ENCODE measurements at regions not wholly inside any gene's neighbourhood (a gene's known extent, or its start where the extent isn't known, plus 50 kb on each side); places are given as distances from the start of the nearest gene placed in this dataset.

- intact Hi-C loops (cut with DNase I), result no loop called here
- no peak for DNase-seq (ENCODE audit: missing footprints)
Measured at GRCh38 chr2:5083402-5083801, 608.8 kb upstream of the SOX11 start.

DNA sequence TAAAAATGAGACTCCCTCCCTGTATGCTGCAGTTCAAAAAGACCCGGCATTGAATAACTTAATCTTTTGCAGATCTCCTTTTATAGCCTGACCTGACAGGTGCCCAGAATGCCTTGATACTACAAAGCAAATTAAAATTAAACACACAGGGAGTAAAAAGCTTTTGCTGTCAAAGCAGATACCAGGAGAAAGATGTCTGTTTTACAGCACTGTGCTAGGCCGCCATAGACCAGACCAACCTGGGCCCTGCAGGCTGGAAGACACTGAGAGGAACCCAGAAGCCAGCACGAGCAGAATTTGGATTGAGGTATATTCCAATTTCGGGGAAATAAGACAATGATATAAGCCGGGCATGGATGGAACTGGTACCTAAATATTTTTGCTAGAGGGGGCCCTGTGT is 602.8 kb upstream of the SOX11 start:
- intact Hi-C loops (cut with DNase I), result no loop called here
- no peak for DNase-seq (ENCODE audit: missing footprints)
- ATAC-seq, result no peak

More at GRCh38 chr2:5083402-5083801, 608.8 kb upstream of the SOX11 start:
- no peak for ATAC-seq

DNA sequence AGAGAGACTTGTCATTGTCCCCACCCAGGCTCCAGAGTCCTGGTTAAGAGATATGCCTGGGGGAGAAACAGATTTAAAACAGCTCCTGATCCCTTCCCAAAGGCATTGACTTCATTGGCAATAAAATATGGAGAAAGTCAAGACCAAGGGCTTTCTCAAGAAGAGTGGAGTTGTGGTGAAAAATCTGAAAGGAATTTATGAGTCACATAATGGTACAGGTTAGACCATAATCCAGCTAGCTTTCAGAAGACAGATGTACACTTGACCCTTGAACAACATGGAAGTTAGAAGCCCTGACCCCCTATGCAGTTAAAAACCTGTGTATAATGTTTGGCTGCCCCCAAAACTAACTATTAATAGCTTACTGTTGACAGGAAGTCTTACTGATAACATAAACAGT is 599.1 kb upstream of the SOX11 start:
- intact Hi-C loops (cut with DNase I), result no loop called here
- no peak for DNase-seq (ENCODE audit: missing footprints)
- ATAC-seq, result no peak

- no peak for ATAC-seq
- intact Hi-C loops (cut with DNase I), result no loop called here
- DNase-seq (ENCODE audit: missing footprints), result no peak
Measured at GRCh38 chr2:5093518-5093917, 598.7 kb upstream of the SOX11 start.

DNA sequence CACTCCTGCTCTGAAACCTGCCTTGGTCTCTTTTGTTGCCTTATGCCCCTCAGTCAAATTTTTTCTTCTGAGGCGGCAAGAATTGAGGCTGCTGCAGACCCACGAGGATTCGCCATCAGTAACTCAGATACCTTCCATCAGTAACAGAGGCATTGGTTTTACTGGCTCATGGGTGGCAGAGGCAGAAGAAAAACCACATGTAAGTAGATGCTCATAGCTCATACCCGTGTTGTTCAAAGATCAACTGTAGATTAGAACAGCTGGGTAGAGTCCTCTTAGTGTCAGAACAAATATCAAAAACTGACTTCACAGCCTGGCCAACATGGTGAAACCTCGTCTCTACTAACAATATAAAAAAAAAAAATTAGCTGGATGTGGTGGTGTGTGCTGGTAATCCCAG is 598.0 kb upstream of the SOX11 start:
- DNase-seq (ENCODE audit: missing footprints), result no peak
- intact Hi-C loops (cut with DNase I), result no loop called here
- no peak for ATAC-seq

DNA sequence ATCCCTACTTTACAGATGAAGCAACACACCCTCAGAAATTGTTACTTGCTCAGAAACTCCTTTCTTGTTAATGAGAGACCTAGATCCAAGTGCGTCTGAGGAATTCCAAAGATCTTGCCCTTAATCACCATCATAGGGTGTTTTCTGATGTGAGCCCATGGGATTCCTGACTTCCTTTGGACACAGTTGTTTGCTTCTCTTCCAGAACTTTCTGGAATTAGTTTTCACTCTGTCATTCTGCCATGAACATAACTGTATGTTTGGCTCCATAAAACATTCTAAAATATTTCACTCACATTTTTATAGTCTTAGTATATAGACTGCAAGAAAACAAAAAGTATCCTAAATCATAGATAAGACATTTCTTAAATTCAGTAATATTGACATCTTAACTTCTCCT is 593.9 kb upstream of the SOX11 start:
- intact Hi-C loops (cut with DNase I), result no loop called here
- ATAC-seq (no peak), DNase-seq (ENCODE audit: missing footprints) (no peak)

DNA sequence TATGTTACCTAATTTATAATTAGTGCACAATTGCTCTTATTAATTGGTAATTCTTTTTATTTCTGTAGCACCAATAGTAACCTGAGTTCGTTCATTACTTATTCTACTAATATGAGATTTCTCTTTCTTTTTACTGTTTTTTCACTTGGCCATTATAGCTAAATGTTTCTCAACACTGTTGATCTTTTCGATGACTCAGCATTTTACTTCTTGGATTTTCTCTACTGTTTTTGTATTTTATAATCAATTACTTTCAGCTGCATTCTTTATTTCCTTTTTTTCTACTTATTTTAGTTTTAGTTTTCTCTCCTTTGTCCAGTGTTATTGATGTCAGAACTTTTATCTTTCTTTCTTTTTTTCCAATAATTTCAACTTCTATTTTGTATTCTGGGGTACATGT is 589.4 kb upstream of the SOX11 start:
- intact Hi-C loops (cut with DNase I), result no loop called here
- DNase-seq (ENCODE audit: missing footprints) (no peak), ATAC-seq (no peak)

DNA sequence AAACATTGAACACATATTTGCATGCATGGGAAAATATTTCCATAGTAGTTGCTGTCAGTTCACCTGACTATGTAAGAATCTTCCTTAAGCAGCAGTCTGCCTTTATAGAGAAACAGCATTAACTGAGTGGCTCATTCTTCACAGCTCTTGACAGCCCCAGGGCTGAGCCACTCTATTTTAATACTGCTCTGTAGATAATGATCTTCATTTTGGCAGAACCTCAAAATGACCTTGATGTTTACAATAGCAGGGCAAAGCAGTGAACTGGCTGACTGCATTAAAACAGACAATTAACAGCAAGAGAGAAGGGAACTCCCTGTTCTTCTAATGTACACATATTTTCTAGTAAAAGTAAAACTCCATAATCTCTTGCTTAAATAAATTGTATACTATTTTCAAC is 580.6 kb upstream of the SOX11 start:
- intact Hi-C loops (cut with DNase I), result no loop called here
- ATAC-seq, result no peak
- no peak for DNase-seq (ENCODE audit: missing footprints)

- DNase-seq (ENCODE audit: missing footprints) (no peak), ATAC-seq (no peak)
- intact Hi-C loops (cut with DNase I), result no loop called here
Measured at GRCh38 chr2:5119046-5119445, 573.1 kb upstream of the SOX11 start.

GRCh38 chr2:5121121-5121520 is 571.1 kb upstream of the SOX11 start:
- DNase-seq (ENCODE audit: missing footprints) (no peak), ATAC-seq (no peak)
- intact Hi-C loops (cut with DNase I), result no loop called here

DNA sequence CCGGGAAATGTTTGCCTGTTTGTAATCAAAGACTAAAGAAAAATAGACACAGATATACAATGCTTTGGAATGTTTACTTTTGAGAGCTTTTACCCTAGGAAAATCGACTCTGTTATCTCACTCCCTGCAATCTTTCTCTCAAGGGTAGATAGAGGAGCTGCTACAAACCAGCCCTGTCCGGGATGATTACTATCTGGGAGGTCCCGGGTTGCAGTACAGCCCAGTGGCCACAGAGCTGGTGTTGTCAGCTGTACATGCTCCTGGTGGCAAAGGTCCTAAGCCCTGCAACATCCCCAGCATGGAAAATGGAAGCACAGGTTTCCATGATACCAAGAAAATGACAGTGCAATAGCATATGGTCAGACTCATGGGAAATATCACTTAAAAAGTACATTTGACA is 570.5 kb upstream of the SOX11 start:
- DNase-seq (ENCODE audit: missing footprints) (no peak), ATAC-seq (no peak)
- intact Hi-C loops (cut with DNase I), result no loop called here

GRCh38 chr2:5123582-5124196 is 568.5 kb upstream of the SOX11 start:
- ATAC-seq (no peak), DNase-seq (ENCODE audit: missing footprints) (no peak)
- intact Hi-C loops (cut with DNase I), result no loop called here

DNA sequence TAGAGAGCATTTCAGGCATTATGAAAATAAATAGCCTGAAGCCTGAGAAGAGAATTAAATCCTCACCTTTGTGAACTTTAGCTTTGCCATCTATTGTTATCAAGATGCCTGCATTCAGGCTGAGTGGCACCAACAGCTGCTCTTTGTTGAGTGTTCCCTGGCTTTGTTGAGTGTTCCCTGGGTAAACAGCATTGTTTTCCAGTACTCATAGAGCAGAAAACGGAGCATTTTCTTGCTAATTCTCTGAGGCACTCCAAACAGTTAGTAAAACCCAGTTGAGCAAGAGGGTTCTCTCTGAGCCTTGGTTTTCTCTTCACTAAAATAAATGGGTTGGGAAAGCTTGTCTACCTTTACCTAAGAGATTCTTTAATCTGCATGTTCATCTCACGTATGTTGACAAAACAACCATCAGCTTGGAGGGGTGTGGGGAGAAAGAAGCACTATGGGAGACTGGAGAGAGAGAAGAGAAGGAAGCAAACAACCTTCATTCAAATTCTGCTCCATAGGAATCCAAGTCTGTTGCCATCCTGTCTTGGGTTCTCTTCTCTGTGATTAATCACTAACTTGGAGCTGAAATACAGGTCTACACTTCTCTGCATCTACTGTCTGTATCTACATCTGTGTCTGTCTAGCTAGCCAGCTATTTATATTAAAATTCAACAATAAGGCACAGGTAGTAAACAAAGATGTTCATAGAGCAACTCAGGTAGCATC is 567.0 kb upstream of the SOX11 start:
- DNase-seq (ENCODE audit: missing footprints), result no peak
- ATAC-seq, result no peak
- intact Hi-C loops (cut with DNase I), result no loop called here

- intact Hi-C loops (cut with DNase I), result no loop called here
- no peak for DNase-seq (ENCODE audit: missing footprints)
- ATAC-seq, result no peak
Measured at GRCh38 chr2:5132281-5132680, 559.9 kb upstream of the SOX11 start.

GRCh38 chr2:5140347-5140746 is 551.8 kb upstream of the SOX11 start:
- ATAC-seq (no peak), DNase-seq (ENCODE audit: missing footprints) (no peak)
- intact Hi-C loops (cut with DNase I), result no loop called here

GRCh38 chr2:5144159-5144558 is 548.0 kb upstream of the SOX11 start:
- ATAC-seq (no peak), DNase-seq (ENCODE audit: missing footprints) (no peak)
- intact Hi-C loops (cut with DNase I), result no loop called here

DNA sequence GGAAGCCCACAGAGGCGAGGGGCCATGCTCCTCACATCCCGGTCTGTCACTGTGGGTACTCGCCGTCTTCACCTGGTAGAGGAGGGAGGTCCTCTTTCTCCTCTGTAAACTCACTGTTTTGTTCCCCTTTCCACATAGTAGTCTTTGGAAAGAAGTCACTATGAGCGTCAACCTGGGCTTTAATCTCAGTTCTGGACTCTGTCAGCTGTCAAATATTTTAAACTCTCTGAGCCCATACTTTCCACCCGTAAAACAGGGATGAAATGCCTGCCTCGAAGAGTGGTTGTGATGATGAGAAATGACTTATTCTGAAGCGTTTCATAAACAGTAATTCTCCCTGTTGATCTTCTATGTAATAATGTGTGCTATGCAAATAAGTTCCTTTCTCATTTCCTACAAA is 547.1 kb upstream of the SOX11 start:
- DNase-seq (ENCODE audit: missing footprints), result no peak
- intact Hi-C loops (cut with DNase I), result no loop called here
- no peak for ATAC-seq

- no peak for ATAC-seq
- intact Hi-C loops (cut with DNase I), result no loop called here
- DNase-seq (ENCODE audit: missing footprints), result no peak
Measured at GRCh38 chr2:5145801-5146200, 546.4 kb upstream of the SOX11 start.

DNA sequence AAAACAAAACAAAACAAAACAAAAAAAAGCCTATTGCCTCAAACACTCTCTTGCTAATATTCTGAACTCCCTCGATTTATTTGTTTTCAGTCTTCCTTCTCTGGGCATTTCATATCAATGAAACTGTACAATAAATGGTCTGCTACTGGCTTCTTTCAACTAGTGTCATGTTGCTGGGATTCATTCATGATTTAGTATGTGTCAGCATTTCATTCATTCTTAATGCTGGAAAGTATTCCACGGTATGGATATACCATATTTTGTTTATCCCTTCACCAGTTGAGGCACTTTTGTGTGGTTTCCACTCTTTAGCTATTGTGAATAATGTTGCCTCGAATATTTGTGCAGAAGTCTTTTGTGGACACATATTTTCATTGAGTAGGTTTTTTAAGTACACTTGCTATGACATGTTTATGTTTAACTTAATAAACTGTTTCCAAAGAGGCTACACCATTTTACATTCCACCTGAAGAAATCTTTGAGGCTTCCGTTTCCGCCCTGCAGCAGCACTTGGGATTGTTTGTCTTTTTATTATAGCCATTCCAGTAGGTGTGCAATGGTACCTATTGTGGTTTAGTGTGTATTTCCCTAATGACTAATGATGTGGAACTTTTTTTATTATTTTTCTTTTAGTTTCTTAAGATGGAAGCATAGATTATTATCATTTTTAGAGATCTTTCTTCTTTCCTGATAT is 543.6 kb upstream of the SOX11 start:
- DNase-seq (ENCODE audit: missing footprints) (no peak), ATAC-seq (no peak)
- intact Hi-C loops (cut with DNase I), result no loop called here

- DNase-seq (ENCODE audit: missing footprints) (no peak), ATAC-seq (no peak)
- intact Hi-C loops (cut with DNase I), result no loop called here
Measured at GRCh38 chr2:5150871-5151270, 541.3 kb upstream of the SOX11 start.
